Calu3 (cell line): ENCODE measurements at regions not wholly inside any gene's neighbourhood (a gene's known extent, or its start where the extent isn't known, plus 50 kb on each side); places are given as distances from the start of the nearest gene placed in this dataset.
"Not testable (repeated sequence)": the region's sequence is repeated elsewhere in the genome, so short reads cannot be mapped to it uniquely, and the experiment has no call there.

Experiments
- BruUV-seq: library from RNA; stranded (reverse); fragments of 400-500 nt; replicated peaks from 2 replicates; lab custom pipeline; 2021; lab: Mats Ljungman, UMichigan
- CTCF ChIA-PET: fragments of 300-600 bp; sonication (Branson Sonifier 250); formaldehyde crosslinking; loops from one replicate; lab custom pipeline; 2022; ENCODE audit warnings: antibody characterized with exemption; lab: Charles Lee
- DNase-seq: peaks from one replicate; pipeline ENCODE4 v3.0.0; 2022
- H3K27ac Mint-ChIP-seq: one replicate; pipeline ENCODE4 v1.8.0; 2022; ENCODE audit warnings: mixed read lengths; ENCODE audit not compliant: unreplicated experiment
- H3K27me3 Mint-ChIP-seq: one replicate; pipeline ENCODE4 v1.8.0; 2022; ENCODE audit warnings: mixed read lengths; ENCODE audit not compliant: unreplicated experiment
- H3K36me3 Mint-ChIP-seq: one replicate; pipeline ENCODE4 v1.8.0; 2022; ENCODE audit warnings: mild to moderate bottlenecking, moderate library complexity, mixed read lengths; ENCODE audit not compliant: insufficient read depth, unreplicated experiment
- H3K4me1 Mint-ChIP-seq: one replicate; pipeline ENCODE4 v1.8.0; 2022; ENCODE audit warnings: mild to moderate bottlenecking, low read depth, mixed read lengths; ENCODE audit not compliant: unreplicated experiment
- H3K4me3 Mint-ChIP-seq: one replicate; pipeline ENCODE4 v1.8.0; 2022; ENCODE audit warnings: mild to moderate bottlenecking, low read depth, moderate library complexity, mixed read lengths; ENCODE audit not compliant: unreplicated experiment
- H3K9me3 Mint-ChIP-seq: one replicate; pipeline ENCODE4 v1.8.0; 2022; ENCODE audit warnings: low read depth, mixed read lengths; ENCODE audit not compliant: unreplicated experiment
- intact Hi-C: fragments of 100-400 bp; cut with micrococcal nuclease; formaldehyde crosslinking; loops from one replicate; pipeline ENCODE4 v1.10.0; 2022; ENCODE audit not compliant: unreplicated experiment
- TF ChIP-seq, protein P1 (sequence below): fragments of 200-600 bp; IDR thresholded peaks from one replicate; pipeline ENCODE4 v1.8.0; 2022; ENCODE audit warnings: antibody characterized with exemption; ENCODE audit not compliant: unreplicated experiment

DNA sequence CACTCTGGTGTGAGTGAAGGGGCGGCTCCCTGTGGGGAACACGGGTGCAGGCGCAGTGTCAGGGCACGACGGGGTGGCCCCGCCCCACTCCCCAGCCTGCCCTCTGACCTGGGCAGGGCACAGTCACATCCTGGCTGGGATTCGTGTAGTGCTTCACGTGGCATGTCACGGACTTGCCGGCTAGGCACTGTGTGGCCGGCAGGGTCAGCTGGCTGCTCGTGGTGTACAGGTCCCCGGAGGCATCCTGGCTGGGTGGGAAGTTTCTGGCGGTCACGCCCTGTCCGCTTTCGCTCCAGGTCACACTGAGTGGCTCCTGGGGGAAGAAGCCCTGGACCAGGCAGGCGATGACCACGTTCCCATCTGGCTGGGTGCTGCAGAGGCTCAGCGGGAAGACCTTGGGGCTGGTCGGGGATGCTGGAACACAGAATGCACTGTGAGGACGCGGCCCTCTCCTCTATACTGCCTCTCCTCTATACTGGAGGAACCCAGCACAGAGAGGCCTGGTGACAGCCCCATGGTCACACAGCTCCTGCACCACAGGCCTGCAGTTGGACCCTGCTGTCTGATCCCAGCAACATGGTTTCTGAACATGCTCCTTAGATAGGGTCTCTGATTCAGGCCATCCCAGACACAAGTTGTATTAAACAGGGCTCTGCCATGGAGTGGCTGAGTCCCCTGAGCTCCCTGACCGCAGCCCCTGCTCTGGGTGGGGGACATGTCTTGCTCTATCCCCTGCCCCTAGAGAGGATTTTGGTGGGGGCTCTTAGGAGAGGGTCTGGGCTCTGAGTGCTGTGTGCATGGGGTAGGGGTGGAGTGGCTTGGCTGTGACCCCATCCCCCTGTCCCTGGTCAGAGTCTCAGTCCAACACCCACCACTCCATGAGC lies 182.1 kb downstream of the TMEM121 start:
- intact Hi-C loops, H3K4me3 Mint-ChIP-seq, DNase-seq, BruUV-seq, H3K4me1 Mint-ChIP-seq, H3K36me3 Mint-ChIP-seq, H3K27ac Mint-ChIP-seq, H3K9me3 Mint-ChIP-seq: not testable (repeated sequence)
- CTCF ChIA-PET, result interaction anchor here (0.5 kb wide), 1 partner anchor 37 kb away, joined by 4 read pairs; no protein-coding TSS in a partner anchor
- H3K27me3 Mint-ChIP-seq, result peaks cover 18% of the 10 kb centered on the region

DNA sequence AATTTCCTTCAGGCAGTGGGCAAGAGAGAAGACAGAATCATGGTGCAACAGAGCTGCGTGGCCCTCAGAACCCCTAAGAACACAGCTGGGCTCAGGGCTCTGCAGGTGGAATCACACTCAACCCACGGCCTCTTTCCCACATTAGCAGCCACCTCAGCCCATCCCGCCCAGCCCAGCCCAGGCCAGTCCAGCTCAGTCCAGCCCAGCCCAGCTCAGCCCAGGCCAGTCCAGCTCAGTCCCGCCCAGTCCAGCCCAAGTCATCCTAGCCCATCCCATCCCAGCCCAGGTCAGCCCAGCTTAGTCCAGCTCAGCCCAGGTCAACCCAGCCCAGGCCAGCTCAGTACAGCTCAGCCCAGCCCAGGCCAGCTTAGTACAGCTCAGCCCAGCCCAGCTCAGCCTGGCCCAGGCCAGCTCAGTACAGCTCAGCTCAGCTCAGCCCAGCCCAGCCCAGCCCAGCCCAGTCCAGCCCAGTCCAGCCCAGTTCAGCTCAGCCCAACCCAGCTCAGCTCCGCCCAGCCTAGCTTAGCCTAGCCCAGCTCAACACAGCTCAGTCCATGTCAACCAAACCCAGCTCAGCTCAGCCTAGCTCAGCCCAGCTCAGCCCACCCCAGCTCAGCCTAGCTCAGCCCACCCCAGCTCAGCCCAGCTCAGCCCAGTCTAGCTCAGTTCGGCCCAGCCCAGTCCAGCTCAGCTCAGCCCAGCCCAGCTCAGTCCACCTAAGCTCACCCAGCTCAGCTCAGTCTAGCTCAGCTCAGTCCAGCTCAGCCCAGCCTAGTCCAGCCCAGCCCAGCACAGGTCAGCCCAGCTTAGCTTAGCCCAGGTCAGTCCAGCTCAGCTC lies 183.1 kb downstream of the TMEM121 start:
- no peaks in the 10 kb centered on the region for H3K4me1 Mint-ChIP-seq
- H3K27ac Mint-ChIP-seq, result no peak overlapping the region
- no peak for DNase-seq
- no peaks in the 10 kb centered on the region for H3K36me3 Mint-ChIP-seq
- BruUV-seq, result no TSS peak
- H3K27me3 Mint-ChIP-seq, result peaks cover 18% of the 10 kb centered on the region
- no peaks in the 10 kb centered on the region for H3K9me3 Mint-ChIP-seq
- TF ChIP-seq, protein P1, sequence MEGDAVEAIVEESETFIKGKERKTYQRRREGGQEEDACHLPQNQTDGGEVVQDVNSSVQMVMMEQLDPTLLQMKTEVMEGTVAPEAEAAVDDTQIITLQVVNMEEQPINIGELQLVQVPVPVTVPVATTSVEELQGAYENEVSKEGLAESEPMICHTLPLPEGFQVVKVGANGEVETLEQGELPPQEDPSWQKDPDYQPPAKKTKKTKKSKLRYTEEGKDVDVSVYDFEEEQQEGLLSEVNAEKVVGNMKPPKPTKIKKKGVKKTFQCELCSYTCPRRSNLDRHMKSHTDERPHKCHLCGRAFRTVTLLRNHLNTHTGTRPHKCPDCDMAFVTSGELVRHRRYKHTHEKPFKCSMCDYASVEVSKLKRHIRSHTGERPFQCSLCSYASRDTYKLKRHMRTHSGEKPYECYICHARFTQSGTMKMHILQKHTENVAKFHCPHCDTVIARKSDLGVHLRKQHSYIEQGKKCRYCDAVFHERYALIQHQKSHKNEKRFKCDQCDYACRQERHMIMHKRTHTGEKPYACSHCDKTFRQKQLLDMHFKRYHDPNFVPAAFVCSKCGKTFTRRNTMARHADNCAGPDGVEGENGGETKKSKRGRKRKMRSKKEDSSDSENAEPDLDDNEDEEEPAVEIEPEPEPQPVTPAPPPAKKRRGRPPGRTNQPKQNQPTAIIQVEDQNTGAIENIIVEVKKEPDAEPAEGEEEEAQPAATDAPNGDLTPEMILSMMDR, result no peak
- intact Hi-C loops, result no loop called here
- CTCF ChIA-PET, result no interaction called here
- H3K4me3 Mint-ChIP-seq, result no peak overlapping the region

DNA sequence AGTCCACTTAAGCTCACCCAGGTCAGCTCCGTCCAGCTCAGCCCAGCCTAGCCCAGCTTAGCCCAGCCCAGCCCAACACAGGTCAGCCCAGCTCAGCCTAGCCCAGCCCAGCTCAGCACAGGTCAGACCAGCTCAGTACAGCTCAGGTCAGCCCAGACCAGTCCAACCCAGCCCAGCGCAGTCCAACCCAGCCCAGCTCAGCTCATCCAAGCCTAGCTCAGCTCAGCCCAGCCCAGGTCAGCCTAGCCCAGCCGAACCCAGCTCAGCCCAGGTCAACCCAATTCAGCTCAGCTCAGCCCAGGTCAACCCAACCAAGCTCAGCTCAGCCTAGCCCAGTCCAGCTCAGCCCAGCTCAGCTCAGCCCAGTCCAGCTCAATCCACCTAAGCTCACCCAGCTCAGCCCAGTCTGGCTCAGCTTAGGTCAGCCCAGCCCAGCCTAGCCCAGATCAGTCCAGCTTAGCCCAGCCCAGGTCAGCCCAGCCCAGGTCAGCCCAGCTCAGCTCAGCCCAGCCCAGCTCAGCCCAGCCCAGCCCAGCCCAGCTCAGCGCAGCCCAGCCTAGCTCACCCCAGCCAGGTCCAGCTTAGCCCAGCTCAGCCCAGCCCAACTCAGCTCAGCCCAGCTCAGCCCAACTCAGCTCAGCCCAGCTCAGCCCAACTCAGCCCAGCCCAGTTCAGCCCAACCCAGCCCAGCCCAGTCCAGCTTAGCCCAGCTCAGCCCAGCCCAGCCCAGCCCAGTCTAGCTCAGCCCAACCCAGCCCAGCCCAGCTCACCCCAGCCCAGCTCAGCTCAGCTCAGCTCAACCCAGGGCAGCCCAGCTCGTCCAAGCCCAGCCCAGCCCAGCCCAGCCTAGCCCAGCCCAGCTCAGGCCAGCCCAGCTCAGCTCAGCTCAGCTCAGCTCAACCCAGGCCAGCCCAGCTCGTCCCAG lies 184.0 kb downstream of the TMEM121 start:
- Mint-ChIP-seq H3K4me3 (no peak overlapping the region), H3K27me3 (peaks cover 9% of the 10 kb centered on the region), H3K9me3 (no peaks in the 10 kb centered on the region), H3K36me3 (no peaks in the 10 kb centered on the region), H3K4me1 (no peaks in the 10 kb centered on the region), H3K27ac (no peak overlapping the region)
- TF ChIP-seq, protein P1, result no peak
- intact Hi-C loops, result no loop called here
- BruUV-seq, result no TSS peak
- no peak for DNase-seq
- CTCF ChIA-PET, result no interaction called here

DNA sequence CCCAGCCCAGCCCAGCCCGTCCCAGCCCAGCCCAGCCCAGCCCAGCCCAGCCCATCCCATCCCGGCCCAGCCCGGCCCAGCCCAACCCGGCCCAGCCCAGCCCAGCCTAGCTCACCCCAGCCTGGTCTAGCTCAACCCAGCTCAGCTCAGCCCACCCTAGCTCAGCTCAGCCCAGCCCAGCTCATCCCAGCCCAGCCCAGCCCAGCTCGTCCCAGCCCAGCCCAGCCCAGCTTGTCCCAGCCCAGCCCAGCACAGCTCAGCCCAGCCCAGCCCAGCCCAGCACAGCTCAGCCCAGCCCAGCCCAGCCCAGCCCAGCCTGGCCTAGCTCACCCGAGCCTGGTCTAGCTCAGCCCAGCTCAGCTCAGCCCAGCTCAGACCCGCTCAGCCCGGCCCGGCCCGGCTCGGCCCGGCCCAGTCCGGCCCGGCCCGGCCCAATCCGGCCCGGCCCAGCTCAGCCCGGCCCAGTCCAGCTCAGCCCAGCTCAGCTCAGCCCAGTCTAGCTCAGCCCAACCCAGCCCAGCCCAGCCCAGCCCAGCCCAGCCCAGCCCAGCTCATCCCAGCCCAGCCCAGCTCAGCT lies 184.7 kb downstream of the TMEM121 start:
- Mint-ChIP-seq H3K9me3 (no peaks in the 10 kb centered on the region), H3K27me3 (peaks cover 1% of the 10 kb centered on the region), H3K4me1 (no peaks in the 10 kb centered on the region), H3K27ac (no peak overlapping the region), H3K36me3 (no peaks in the 10 kb centered on the region), H3K4me3 (no peak overlapping the region)
- intact Hi-C loops, result no loop called here
- no TSS peak for BruUV-seq
- CTCF ChIA-PET, result no interaction called here
- TF ChIP-seq, protein P1, result no peak
- DNase-seq, result no peak
